HepG2 (cell line): ENCODE measurements at regions not wholly inside any gene's neighbourhood (a gene's known extent, or its start where the extent isn't known, plus 50 kb on each side); places are given as distances from the start of the nearest gene placed in this dataset.

Experiments
- ATAC-seq: fragments of 200-7000 bp; cut with Tn5 transposase; 3 replicates; pipeline ENCODE4 v1.9.1; 2020; ENCODE audit warnings: mild to moderate bottlenecking, moderate library complexity
- BruUV-seq: library from RNA; stranded (reverse); fragments of 400-500 nt; replicated peaks from 2 replicates; lab custom pipeline; 2021; lab: Mats Ljungman, UMichigan
- CTCF ChIA-PET: fragments of 300-600 bp; formaldehyde crosslinking; extraction: SDS; loops from one replicate; lab custom pipeline; 2021; ENCODE audit warnings: low total read pairs, inconsistent platforms, low intra/inter-chr PET ratio; lab: Yijun Ruan, JAX
- POLR2A ChIA-PET: fragments of 350-600 bp; sonication (Branson Sonifier 250); formaldehyde crosslinking; loops from one replicate; lab custom pipeline; 2020; ENCODE audit warnings: antibody characterized with exemption, inconsistent platforms; lab: Yijun Ruan, JAX
- DNase-seq: peaks from one replicate; pipeline ENCODE4 v3.0.0-alpha.2; 2015; ENCODE audit warnings: low spot score
- FAIRE-seq: peaks from 3 replicates; lab custom pipeline; 2011; peaks lifted over from hg19 to GRCh38; lab: Jason Lieb, UNC
- H2AFZ ChIP-seq: one replicate; pipeline ENCODE4 v1.6.1; 2011; ENCODE audit warnings: low read length, inconsistent platforms
- H3K27ac ChIP-seq: fragments of 300-600 bp; 3 replicates; pipeline ENCODE4 v1.8.0; 2011; ENCODE audit warnings: mixed run types, mild to moderate bottlenecking, mixed read lengths, low read length, inconsistent platforms; ENCODE audit not compliant: insufficient read depth; ENCODE audit errors: extremely low read length
- H3K27me3 ChIP-seq, 2 experiments: fragments of 200-600 bp in 1 of 2; 2 replicates in 1 of 2; 3 replicates in 1 of 2; pipeline versions ENCODE4 v1.6.0 to v1.8.0; 2011; ENCODE audit warnings: low read length in 2 of 2, mild to moderate bottlenecking in 2 of 2, moderate library complexity in 2 of 2, inconsistent platforms in 1 of 2; ENCODE audit not compliant: insufficient read depth in 2 of 2, control insufficient read depth in 1 of 2
- H3K36me3 ChIP-seq, 2 experiments: fragments of 200-600 bp in 1 of 2; replicated peaks in 1 of 2; 2 replicates in 1 of 2; 3 replicates in 1 of 2; pipeline versions ENCODE4 v1.5.1 to v1.8.0; 2011; ENCODE audit warnings: low read length in 2 of 2, inconsistent platforms in 1 of 2; ENCODE audit not compliant: insufficient read depth in 2 of 2, control insufficient read depth in 1 of 2
- H3K4me1 ChIP-seq: 2 replicates; pipeline ENCODE4 v1.5.1; 2012; ENCODE audit warnings: low read length, inconsistent platforms; ENCODE audit not compliant: insufficient read depth
- H3K4me2 ChIP-seq: 2 replicates; pipeline ENCODE4 v1.6.0; 2011; ENCODE audit warnings: low read depth, low read length, inconsistent platforms
- H3K4me3 ChIP-seq, 3 experiments: fragments of 200-600 bp in 1 of 3; sonication (generic), shearing (Covaris generic) in 1 of 3; replicated peaks in 1 of 3; 2 replicates each; pipeline ENCODE4 v1.5.1; 2011 to 2016; ENCODE audit warnings: low read length in 3 of 3, inconsistent platforms in 2 of 3, low read depth in 2 of 3, mild to moderate bottlenecking in 2 of 3, control low read depth in 1 of 3, mixed read lengths in 1 of 3; ENCODE audit not compliant: insufficient read depth in 1 of 3
- H3K79me2 ChIP-seq: one replicate; pipeline ENCODE4 v1.6.1; 2011; ENCODE audit warnings: low read length, inconsistent platforms; ENCODE audit not compliant: insufficient read depth
- H3K9ac ChIP-seq: 2 replicates; pipeline ENCODE4 v1.6.0; 2011; ENCODE audit warnings: mild to moderate bottlenecking, low read depth, low read length, inconsistent platforms; ENCODE audit not compliant: insufficient read depth
- H3K9me3 ChIP-seq: 2 replicates; pipeline ENCODE4 v1.5.1; 2012; ENCODE audit warnings: mild to moderate bottlenecking, low read length
- H4K20me1 ChIP-seq: 2 replicates; pipeline ENCODE4 v1.6.0; 2011; ENCODE audit warnings: inconsistent platforms, mild to moderate bottlenecking, low read length, moderate library complexity; ENCODE audit not compliant: insufficient read depth
- ASH2L ChIP-seq: fragments of 300-600, 200-600 bp; sonication (generic); IDR thresholded peaks from 2 replicates; pipeline ENCODE4 v1.7.0; 2017; ENCODE audit warnings: low read depth, mild to moderate bottlenecking, moderate library complexity, mixed read lengths, low read length; ENCODE audit not compliant: insufficient read length
- ATM ChIP-seq: fragments of 450-650 bp; IDR thresholded peaks from 2 replicates; pipeline ENCODE4 v1.7.1; 2017; ENCODE audit warnings: mild to moderate bottlenecking, borderline replicate concordance
- DBP ChIP-seq: sonication (generic); formaldehyde crosslinking; IDR thresholded peaks from 2 replicates; pipeline ENCODE4 v1.4.0; 2020; ENCODE audit warnings: missing genetic modification reagents; ENCODE audit errors: not compliant biosample characterization
- DRAP1 ChIP-seq: IDR thresholded peaks from 2 replicates; pipeline ENCODE4 v1.6.1; 2016; ENCODE audit warnings: missing genetic modification reagents, missing compliant biosample characterization
- RFXAP ChIP-seq: sonication (generic); formaldehyde crosslinking; IDR thresholded peaks from 2 replicates; pipeline ENCODE4 v1.4.0; 2020; ENCODE audit warnings: missing genetic modification reagents, borderline replicate concordance
- SIX4 ChIP-seq: sonication (generic); formaldehyde crosslinking; IDR thresholded peaks from 2 replicates; pipeline ENCODE4 v1.4.0; 2020; ENCODE audit warnings: missing genetic modification reagents
- SP140L ChIP-seq: sonication (generic); formaldehyde crosslinking; IDR thresholded peaks from 2 replicates; pipeline ENCODE4 v1.4.0; 2020; ENCODE audit warnings: missing genetic modification reagents, borderline replicate concordance
- THAP9 ChIP-seq: sonication (generic); formaldehyde crosslinking; IDR thresholded peaks from 2 replicates; pipeline ENCODE4; 2020; ENCODE audit warnings: missing genetic modification reagents, mild to moderate bottlenecking, borderline replicate concordance
- ZNF451 ChIP-seq: sonication (generic); formaldehyde crosslinking; IDR thresholded peaks from 2 replicates; pipeline ENCODE4 v1.5.0; 2020; ENCODE audit warnings: mild to moderate bottlenecking, missing genetic modification reagents
- ZNF563 ChIP-seq: sonication (generic); formaldehyde crosslinking; IDR thresholded peaks from 2 replicates; pipeline ENCODE4 v1.8.0; 2022; ENCODE audit warnings: mild to moderate bottlenecking, moderate library complexity, missing genetic modification reagents
- ZNF841 ChIP-seq: sonication (generic); formaldehyde crosslinking; IDR thresholded peaks from 2 replicates; pipeline ENCODE4 v1.8.1; 2023; ENCODE audit warnings: missing genetic modification reagents, borderline replicate concordance
- ZNF879 ChIP-seq: sonication (generic); formaldehyde crosslinking; IDR thresholded peaks from 2 replicates; pipeline ENCODE4 v1.8.1; 2023; ENCODE audit warnings: missing genetic modification reagents
- WGBS: methylation state at CpG from one replicate; pipeline ENCODE4 v1.1.6; 2017; ENCODE audit warnings: low lambda C conversion rate; 5-methylcytosine and 5-hydroxymethylcytosine counted together
- in situ Hi-C: cut with HindIII; loops from 2 replicates; pipeline ENCODE4 v1.10.0; 2017; ENCODE audit warnings: low pct_unique_long_range_greater_than_20kb; ENCODE audit not compliant: extremely low pct_ligation_motif_present
- intact Hi-C: fragments of 100-400 bp; cut with micrococcal nuclease; formaldehyde crosslinking; loops from one replicate; pipeline ENCODE4 v1.10.0; 2022; ENCODE audit not compliant: unreplicated experiment

- ChIA-PET POLR2A (no interaction called here), CTCF (no interaction called here)
- WGBS: 1% methylated on average over 3 of the region's 3 CpGs
- Histone ChIP-seq H3K79me2 (no peaks in the 10 kb centered on the region), H3K9me3 (peaks cover 15% of the 10 kb centered on the region), H3K4me3 (no peak overlapping the region), H3K4me2 (no peak overlapping the region), H3K27me3 (no peaks in the 10 kb centered on the region), H3K27ac (no peak overlapping the region), H3K4me1 (no peaks in the 10 kb centered on the region), H2AFZ (no peak overlapping the region), H3K9ac (no peak overlapping the region), H3K36me3 (no peaks in the 10 kb centered on the region), H4K20me1 (no peaks in the 10 kb centered on the region)
- intact Hi-C loops (no loop called here), in situ Hi-C loops (no loop called here)
- ATAC-seq (no peak), DNase-seq (no peak), FAIRE-seq (no peak)
- no peak for TF ChIP-seq ZNF879 (CRISPR knock-in tag)
- no peak for TF ChIP-seq SIX4
- no peak for TF ChIP-seq THAP9 (CRISPR knock-in tag)
- no peak for TF ChIP-seq DRAP1
- no peak for TF ChIP-seq RFXAP
- TF ChIP-seq ZNF841: no peak
- TF ChIP-seq ASH2L: no peak
- no peak for TF ChIP-seq ZNF563 (CRISPR knock-in tag)
- no peak for TF ChIP-seq ATM
- no peak for TF ChIP-seq DBP (CRISPR knock-in tag)
- no peak for TF ChIP-seq SP140L
- TF ChIP-seq ZNF451 (CRISPR knock-in tag): no peak
- no TSS peak for BruUV-seq
Observed at GRCh38 chr10:106173838-106174237, 990.7 kb downstream of the SORCS1 start.
